Renal cortical epithelial cell (primary cell): ENCODE measurements at regions not wholly inside any gene's neighbourhood (a gene's known extent, or its start where the extent isn't known, plus 50 kb on each side); places are given as distances from the start of the nearest gene placed in this dataset.

Source experiments
- DNase-seq: peaks from one replicate; pipeline ENCODE4 v3.0.0-alpha.2; 2011; ENCODE audit warnings: low read depth

DNA sequence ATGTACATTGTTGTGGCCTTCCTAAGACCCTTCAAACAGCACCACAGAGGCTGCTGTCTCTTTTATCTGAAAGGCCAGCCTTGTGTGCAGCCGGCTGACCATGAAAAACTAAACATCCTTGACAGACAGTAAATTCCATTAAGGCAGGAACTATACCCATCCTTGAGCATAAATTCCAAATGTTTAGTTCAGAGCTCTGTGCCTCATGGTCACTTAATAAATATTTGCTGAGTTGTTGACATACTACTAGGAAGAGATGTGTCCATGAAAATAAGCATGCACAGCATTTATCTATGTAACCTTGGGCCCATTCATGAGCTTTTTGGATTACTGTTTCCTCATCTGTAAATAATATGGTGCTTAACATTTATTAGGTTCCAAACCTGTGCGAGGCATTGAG is 424.8 kb downstream of the HRH4 start:
- no peak for DNase-seq

DNA sequence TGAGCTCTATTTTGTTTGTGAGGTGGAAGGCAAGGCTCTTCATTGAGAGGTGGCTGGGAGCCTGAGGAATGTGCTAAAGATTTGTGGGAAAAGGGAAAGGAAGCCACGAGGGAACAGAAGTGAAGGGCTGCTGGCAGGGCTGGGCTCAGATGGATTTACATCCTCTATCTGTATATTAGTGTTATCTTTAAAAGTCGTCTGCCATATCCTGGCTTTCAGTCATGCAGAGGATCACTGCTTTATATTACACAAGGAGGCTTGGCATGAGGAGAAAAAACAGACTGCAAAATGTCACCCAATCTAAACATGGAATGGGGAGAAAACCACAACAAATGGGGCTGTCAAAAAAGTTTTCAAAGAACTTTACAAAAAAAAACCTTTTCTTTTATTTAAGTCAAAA is 434.4 kb downstream of the HRH4 start:
- DNase-seq: no peak

DNA sequence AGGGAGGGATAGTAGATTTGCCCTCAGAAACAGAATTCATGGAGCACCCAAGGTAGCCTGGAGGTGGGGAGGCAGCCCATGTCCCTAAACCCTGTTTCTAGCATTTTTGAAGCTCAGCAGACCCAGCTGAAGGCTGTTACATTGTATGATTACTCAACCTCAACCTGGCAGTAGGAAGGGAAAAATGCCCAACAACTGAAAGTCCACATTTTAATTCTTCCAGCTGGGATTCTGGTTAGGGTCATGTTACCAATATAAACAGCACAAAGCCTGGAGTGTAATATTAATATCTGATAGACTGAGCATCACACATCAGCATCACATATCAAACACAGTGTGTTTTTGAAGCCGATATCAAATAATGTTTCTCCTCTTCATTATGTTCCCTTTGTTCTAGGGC is 437.0 kb downstream of the HRH4 start:
- no peak for DNase-seq

DNA sequence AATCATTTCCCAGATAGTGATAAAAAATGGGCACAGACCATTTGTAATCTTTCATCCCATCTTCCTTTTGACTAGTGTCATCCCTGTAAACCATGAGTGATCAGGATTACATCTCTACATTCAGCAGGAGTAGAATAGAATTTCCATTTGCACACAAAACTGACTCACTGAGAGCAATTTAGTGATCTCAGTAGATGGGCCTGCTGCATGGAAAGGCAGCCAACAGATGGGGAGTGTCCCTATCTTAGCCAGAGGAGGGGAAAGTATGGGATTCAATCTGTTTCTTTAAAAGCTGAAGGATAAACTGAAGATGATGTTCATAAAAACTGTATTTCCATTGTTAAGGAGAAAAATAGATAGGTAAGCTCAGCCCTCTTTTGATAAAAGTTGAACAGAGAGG is 441.7 kb downstream of the ZNF521 start:
- DNase-seq: no peak

DNA sequence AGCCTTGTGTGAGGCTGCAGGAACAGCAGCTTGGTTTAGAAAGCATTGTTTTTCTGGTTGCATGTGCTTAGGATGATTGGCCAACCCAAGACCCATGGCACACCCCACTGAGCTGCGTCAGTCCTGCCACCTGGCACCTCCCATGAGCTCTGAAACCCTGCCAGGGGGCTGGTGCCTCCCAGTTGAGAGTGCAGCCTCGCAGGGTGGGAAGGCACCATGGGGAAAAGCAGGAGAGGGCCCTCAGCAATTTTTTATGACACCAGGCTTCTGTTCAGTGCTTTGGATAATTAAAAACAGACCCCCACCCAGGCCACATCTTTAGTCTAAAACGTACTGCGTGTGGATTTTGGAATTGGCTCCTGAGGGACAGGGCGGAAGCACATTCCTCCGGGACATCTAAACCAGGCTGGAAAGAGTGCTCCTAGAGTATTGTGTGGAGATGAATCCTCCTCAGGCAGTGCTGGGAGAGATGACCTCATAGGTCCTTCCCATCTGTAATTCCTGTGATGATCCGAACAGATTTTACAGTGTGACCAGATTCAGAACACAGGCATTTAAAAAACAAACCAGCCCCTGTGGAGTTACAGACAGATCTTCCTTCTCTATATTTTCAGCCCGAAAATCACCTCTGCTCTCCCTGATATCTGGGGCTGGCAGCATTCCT is 438.3 kb downstream of the ZNF521 start:
- DNase-seq: no peak

DNA sequence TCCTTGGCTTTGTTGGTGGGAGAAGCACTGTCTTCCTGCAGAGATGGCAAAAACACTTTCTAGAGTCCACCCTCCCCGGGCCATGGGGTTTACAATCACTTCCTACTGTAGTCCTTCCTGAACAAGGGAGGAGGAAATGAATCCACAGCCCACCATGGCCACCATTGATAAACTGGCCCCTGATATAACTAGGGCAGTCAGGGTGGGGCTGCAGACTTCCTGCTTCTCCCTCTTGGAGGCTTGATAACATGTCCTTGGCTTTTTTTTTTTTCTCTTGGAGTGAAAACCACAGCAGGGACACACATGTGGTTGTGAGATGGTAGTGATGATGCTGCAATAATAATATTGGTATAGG is 437.8 kb downstream of the ZNF521 start:
- DNase-seq: no peak

DNA sequence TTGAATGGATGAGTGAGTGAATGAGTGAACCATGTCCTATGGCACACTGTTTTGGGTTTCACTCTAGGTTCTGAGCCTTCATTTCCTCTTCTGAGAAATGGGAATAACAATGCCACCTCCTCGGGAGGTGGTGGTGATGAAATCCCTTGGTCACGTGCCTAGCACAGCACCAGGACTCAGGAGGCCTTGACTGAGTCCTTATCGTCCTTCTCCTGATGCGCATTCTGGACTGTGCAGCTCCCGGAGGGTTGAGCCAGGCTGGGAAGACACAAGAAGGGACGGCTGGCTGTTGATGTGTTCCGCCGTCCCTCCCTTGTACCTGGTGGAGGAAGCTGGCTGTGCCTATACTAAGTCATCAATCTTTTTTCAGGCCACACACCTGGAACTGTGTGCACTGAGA is 437.3 kb downstream of the ZNF521 start:
- no peak for DNase-seq

DNA sequence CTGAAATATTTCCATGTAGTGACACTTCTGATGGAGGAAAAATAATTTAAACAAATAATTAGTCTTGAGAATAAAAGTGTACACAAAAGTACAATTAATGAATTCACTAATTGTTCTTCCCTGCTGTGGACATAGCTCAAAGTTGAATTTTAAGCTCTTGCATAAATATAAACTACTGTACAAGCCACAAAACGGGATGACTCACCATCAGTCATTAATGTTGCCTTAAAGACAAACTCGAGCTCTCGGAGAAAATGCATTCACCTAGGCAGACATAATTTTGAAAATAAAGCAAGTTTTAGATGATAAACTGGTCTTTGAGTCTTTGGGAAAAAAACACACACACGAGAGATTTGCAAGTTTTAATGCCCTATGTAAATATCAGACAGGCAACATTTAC is 436.4 kb downstream of the ZNF521 start:
- peak; percentile 32 for DNase-seq

DNA sequence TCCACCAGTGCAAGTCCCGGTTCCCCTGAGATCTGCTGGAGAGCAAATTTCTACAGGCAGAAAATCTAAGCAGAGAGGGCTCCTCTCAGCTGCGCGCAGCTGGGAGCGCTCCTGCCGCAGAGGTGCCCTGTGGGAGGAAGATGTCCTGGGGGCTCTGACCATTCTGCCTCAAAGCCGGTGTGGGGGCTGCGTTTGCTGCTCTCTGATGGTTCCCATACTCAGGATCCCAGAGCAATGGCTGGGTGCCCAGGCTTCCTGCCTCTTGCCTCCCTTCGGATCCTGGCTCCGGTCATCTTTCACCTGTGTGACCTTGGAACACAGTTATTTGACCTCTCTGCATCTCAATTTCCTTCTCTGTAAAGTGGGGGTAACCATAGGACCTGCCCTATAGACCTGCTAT is 434.2 kb downstream of the ZNF521 start:
- DNase-seq: no peak

DNA sequence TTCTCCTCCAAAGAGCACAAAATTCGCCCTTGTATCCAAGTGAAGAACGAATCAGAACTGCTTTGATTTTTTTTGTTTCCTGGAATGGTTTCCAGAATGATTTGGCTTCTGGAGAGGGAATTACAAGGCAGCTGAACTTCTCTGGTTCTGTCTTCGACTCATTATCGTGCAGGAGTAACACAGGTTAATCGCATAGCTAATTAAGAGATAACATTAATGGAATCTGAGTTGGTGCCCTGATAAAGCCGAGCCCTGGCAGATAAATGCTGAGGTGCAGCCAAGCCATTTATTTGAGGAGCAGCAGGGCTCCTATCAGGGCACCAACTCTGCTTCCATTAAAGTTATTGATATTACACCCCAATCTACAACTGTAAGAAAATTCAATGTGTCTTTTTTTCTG is 433.7 kb downstream of the ZNF521 start:
- DNase-seq: no peak

DNA sequence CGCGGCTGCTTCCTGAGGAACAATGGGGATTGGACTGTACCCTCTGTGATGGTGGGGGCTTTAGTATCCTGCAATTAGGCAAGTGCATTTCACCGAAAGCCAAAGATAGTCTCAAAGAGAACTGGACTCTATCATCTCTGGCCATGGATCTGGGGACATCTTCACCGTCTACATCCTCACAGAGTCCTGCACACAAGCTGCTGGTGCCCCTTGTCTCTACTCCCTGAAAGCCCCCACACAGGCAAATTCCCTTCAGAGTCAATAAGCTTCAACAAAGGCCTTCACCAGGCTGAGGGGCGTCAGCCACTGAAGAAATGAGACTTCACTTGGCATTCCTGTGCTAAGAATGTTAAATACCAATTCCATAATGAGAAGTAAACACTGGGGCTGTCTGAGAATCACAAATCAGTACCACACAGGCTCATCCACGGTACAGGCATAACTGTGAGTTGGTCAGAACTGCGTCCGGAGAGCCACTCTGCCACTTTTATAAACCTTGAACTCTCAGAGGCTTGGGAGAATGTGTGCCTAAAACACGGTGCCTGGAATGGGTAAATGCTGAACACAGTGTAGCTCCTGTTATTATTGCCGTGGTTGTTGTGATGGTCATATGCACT is 432.7 kb downstream of the ZNF521 start:
- DNase-seq: no peak

DNA sequence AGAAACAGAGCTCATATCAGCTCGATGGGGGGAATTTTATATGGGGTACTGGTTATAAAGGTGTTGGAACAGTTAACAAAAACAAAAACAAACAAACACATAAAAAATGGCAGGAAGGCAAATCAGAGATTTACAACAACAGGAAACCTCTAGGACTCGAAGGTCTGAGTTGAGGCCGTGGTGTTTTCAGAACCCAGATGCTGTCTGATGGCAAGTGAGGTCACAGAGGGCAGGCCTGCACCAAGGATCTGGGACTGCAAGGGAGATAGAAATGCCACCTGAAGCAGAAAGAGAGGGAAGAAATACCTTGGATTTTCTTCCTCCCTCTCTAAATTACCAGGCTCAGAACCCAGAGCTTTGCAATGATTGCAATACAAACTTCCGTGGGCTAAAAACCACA is 429.5 kb downstream of the ZNF521 start:
- DNase-seq: no peak

DNA sequence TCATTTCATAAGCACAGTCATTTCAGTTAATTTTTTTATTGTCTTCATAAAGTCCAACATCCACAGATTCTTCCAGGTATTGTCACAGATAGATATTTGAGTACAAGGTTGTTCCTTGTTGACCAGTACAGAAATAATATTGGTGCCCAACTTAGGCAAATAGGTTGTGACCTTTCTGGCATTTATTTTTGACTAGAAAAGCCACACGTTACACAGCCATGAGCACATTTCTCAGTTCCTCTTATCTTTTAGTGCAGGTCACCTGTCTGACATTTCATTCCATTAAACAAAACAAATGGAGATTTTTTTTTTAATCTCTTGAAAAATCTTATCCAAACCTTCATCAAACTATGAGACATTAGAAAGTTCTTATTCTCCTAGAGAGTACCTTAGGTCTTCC is 428.8 kb downstream of the ZNF521 start:
- DNase-seq: no peak

DNA sequence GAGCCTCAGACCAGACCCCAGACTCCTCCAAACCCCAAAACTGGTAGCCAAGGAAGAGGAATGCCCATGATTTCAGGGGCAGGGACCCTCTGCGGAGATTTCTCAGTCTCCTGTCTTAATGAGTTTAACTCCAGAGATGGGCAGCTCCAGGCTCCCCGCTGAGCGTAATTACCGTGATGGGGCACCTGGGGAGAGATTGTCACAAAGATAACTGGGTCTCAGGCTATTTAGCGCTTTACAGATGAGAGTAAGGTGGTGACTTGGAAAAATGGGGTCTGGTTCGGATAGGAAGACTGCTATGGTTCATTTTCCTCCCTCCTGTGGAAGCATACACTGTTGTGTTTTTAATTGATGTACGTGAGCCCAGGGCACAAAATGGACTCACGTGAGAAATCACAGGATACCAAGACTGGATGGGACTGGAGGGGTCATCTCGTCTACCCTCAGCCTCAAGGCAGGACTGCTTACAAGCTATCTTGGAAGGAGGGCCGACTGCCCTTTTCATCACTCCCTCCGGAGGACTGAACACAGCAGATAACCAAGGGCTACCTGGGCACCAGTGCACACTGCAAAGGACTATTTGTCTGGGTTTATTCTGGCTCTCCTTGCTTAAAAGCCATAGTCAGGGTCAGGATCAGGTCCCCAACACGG is 427.8 kb downstream of the ZNF521 start:
- no peak for DNase-seq

DNA sequence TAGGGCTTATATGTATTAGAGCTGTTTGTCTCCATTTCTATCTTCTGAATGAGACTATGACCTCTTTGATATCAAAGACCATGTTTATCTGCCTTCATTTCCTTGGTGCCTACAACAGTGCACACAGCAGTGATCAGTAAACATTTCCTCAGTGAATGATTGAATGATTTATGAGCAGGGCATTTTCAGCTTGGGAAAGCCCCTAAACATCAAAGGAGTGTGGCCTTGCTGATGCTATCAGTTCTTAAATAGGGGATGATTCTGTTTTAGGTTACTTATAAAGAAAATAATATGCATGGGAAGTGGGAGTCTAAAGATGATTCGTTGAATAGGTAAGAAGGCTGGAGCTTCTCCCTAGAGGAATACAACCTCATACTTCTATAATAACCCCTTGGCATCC is 425.3 kb downstream of the ZNF521 start:
- no peak for DNase-seq

DNA sequence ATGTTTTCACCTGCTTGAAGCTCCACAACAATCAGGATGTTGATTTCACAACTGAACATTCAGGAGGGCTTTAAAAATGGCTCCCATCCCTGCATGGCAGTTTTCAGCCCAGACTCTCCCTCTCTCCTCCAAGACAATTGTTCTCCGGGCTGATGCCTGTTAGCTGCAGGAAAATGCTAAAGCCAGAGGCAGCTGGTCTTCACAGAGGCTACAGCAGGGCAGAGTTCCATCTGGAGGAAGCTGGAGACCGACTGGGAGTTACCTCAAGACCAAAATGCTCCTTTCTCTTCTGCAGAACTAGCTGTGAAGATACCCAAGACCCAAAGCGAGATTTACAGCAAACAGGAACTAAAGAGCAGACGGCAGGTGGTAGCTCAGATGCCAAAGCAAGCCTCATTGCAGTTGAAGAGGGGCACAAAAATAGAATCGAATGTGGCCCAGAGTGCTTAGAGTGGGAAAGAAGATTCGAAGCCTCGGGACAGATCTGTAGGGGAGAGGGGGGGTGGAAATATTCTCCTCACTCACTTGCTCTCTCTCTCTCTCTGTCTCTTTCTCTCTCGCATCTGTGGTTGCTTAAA is 423.6 kb downstream of the ZNF521 start:
- no peak for DNase-seq

DNA sequence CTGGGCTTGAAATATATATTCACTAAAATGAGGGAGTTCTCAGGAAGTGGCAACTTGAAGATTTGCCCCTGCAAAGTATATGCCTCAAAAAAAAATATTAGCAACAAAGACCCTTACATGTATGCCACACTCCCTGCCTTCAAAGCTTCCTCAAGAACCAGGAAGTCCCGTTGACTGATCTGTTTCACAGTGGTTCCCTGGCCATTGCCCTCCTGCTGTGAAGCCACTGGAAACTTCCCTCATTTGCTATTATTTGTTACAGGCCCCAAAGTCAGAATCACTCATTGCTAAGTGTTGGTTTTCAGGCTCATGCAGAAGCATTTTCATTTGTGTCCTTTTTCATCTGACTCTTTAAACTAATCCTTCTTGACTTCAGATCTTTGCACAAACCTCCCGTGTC is 421.5 kb downstream of the ZNF521 start:
- no peak for DNase-seq

DNA sequence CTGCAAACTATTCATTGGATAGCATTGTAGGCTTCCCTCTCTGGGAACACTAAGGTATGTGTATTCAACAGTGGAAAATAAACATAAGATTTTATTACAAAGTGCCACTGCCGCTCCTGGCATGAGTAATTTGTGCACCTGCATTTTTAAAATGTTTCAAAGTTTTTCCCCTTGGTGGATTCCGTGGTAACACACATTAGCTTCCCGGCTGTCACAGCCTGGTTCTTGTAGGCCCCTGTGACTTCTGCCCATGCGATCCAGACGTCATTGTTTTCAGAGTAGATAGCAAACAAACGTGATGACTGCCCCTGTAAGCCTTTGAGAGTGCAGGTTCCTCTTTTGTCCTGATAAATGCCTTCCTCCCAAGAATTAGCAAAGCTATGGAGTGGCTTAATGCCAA is 421.0 kb downstream of the ZNF521 start:
- no peak for DNase-seq

DNA sequence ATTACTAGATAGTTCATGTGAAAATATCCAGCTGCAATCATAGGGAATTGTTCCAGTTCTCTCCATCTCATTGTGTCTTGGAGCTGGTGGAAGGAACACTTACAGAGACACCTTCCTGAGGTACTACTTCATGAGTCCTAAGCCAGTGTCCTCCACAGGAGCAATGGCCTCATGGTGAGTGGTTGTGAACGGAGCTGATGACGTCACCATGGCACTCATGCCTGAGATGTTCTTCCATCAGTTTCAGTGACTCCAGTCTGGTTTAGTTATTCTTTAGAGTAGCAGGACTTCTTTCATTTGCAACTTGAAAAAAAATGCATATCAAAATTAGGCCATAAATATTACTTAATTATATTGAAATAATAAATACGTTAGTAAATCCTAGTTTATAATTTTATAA is 418.6 kb downstream of the ZNF521 start:
- DNase-seq: no peak

DNA sequence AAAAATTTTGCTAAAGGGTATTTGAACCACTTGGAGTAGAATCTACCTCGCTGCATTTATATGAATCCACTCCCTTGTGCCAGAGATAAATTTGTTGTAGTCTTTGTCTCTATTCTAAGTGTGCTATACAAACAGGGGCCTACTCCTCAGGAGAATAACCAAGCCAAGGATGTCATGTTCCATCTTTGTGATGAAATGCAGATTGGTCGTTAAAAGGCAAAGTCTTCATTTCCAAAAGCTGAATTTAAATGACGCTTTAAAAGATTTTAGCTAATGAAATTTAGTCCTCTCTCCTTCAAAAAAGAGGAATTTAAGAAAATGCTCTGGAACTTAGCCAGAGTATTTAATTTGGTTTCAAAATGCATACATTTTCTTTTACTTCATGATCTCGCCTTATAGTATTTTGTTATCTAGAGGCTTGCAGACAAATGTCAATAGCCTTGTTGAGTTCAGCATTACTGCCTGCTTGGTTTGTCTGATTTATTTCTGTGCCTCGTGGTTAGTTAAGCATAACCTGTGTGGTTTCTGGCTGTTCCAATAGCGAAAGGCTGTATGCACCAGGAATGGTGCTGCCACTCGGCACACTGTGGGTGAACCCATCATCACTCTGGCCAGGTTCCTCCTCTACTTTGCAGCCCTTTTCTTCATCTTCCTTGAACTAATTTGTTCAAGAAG is 417.6 kb downstream of the ZNF521 start:
- DNase-seq: peak; percentile 2

DNA sequence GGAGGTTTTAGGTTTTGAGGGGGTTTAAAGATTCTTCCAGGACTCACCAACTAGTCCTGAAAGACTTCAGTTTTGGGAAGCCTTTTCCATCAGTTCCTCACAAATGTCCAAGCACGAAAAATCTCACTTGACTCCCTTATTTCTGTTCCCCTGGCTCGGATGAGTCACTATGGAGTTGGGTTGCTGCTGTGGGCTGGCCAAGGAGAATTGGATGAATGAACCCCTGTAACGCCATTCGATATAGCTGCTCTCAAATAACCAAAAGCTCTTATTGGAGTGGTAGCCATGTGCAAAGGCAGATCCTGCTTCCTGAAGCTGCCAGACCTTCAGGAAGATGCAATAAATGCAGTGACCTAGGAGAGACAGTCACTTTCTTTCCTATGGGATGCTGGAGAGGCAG is 417.0 kb downstream of the ZNF521 start:
- DNase-seq: no peak

DNA sequence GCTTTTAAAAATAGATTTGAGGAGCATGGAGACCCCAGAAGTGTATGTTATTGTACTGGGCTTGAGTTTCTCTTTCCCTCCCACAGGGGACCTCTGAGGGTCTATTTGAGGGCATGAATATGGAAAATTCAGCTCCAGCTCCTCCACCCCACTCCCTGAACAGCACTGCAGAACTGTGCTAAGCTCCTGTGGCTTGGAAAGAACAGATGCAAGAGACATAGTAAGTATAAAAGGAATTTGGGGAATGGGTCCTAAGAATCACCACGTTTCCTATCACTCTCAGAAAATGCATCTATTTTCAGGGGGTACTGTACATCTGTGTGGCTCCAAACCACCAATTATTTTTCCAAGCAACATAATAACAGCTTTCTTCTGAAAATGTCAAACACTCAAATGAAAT is 416.1 kb downstream of the ZNF521 start:
- DNase-seq: no peak

DNA sequence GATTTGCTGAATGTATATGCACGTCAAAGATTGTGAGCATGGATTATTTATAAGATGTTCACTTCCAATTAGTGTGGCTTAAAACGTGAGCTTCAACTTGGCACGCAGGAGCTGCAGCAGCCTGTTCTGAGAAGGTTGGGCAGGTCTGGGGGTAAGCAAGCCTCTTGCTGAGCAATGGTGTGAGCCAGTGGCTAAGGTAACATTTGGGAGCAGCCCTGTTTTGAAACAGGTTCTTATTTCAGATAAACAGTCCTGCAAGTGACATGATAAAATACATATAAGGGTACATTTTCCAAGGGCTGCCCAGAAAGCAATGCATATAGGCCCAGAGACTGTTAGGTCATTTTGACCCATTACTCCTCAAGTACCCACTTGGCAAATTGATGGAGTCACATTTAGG is 415.3 kb downstream of the ZNF521 start:
- DNase-seq: no peak
